ENCODE measurements at regions not wholly inside any gene's neighbourhood (a gene's known extent, or its start where the extent isn't known, plus 50 kb on each side); places are given as distances from the start of the nearest gene placed in this dataset.

DNA sequence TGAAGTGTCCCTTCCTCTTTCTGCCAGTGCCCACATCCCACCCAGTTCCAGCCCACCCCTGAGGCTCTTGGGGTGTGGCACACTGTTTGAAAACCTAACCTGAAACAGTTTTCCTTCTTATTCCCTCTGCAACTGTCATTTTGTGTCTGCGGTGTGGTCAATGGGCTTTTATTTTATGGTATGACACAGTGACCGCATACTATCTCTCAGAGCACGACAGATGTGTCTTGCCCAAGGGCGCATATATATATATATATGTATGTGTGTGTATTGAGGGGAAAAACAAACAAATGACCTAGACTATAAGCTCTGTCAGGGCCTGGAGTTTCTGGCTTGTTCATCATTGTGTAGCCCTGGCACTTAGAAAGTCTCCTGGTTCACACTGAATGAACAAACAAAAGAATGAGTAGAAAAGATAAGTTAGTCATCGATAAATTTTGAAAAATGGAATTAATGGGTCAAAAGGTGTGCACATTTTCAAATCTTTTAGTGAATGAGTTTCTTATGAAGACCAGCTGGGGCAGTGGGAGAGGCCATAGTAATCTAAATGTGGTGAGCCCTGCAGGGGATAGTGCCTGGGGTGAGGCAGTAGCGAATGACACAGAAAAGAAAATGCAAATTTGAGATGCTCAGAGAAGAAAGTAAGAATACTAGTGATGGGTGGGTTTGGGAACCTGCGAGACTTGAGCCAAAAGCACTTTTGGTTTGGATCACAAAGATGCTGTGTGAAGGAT lies 198.4 kb downstream of the SNX10 start:
- H3K4me3 ChIP-seq, result no peak overlapping the region
- no peaks in the 10 kb centered on the region for H3K79me2 ChIP-seq (ENCODE audit: control insufficient read depth, insufficient read depth, low read length)
- intact Hi-C loops (cut with micrococcal nuclease; ENCODE audit: unreplicated experiment), result no loop called here
- ChIA-PET POLR2A (no interaction called here), SMC1A (ENCODE audit: uncharacterized antibody, unreplicated experiment) (no interaction called here), RAD21 (ENCODE audit: unreplicated experiment) (no interaction called here), CTCF (interaction anchor here (0.6 kb wide), 1 partner anchor 526 kb away, joined by 4 read pairs; no protein-coding TSS in a partner anchor)
- DNase-seq (ENCODE audit: low read depth, low spot score) (no peak), ATAC-seq (no peak), FAIRE-seq (no peak)
- no peak overlapping the region for H3K4me2 ChIP-seq (ENCODE audit: control insufficient read depth, insufficient read depth)
- no peak overlapping the region for H3K27ac ChIP-seq (ENCODE audit: control insufficient read depth, insufficient read depth)
- in situ Hi-C loops (cut with MboI), result no loop called here
- H3K27me3 ChIP-seq (replicated peaks in 1 of 2; ENCODE audit: control insufficient read depth in 2 of 2, insufficient read depth in 2 of 2, low read length in 1 of 2), result no peaks in the 10 kb centered on the region; a peak in 3 of 4 replicates
- TF ChIP-seq, protein P1, sequence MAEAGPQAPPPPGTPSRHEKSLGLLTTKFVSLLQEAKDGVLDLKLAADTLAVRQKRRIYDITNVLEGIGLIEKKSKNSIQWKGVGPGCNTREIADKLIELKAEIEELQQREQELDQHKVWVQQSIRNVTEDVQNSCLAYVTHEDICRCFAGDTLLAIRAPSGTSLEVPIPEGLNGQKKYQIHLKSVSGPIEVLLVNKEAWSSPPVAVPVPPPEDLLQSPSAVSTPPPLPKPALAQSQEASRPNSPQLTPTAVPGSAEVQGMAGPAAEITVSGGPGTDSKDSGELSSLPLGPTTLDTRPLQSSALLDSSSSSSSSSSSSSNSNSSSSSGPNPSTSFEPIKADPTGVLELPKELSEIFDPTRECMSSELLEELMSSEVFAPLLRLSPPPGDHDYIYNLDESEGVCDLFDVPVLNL (IDR thresholded peaks at IDR 0.05; ENCODE audit: low read depth, low read length), result no peak
- no peak for TF ChIP-seq CHD2 (IDR thresholded peaks at IDR 0.05; ENCODE audit: borderline replicate concordance, low read depth, low read length)
- H3K4me1 ChIP-seq (ENCODE audit: control insufficient read depth, insufficient read depth, low read length), result no peaks in the 10 kb centered on the region
- 63% methylated on average over 7 of the region's 7 CpGs for WGBS (ENCODE audit: insufficient coverage, insufficient replicate concordance, low lambda C conversion rate, missing lambda C conversion rate)
- H4K20me1 ChIP-seq (ENCODE audit: control insufficient read depth, insufficient read depth), result no peaks in the 10 kb centered on the region
- no peaks in the 10 kb centered on the region for H3K9me3 ChIP-seq (replicated peaks; ENCODE audit: control insufficient read depth, insufficient read depth, low read length)
- no peak overlapping the region for H2AFZ ChIP-seq (ENCODE audit: control insufficient read depth, low read depth, low read length)
- H3K36me3 ChIP-seq (ENCODE audit: control insufficient read depth in 2 of 2, insufficient read depth in 2 of 2, low read length in 1 of 2), result no peaks in the 10 kb centered on the region
- H3K9ac ChIP-seq (ENCODE audit: control insufficient read depth, insufficient read depth, low read length), result no peak overlapping the region
- BruUV-seq (replicated peaks), result no TSS peak

- ChIA-PET POLR2A (no interaction called here), SMC1A (ENCODE audit: uncharacterized antibody, unreplicated experiment) (interaction anchor here (0.9 to 1.9 kb wide), 2 partner anchors 116 to 121 kb away, joined by 3 to 16 read pairs; no protein-coding TSS in a partner anchor), CTCF (interaction anchor here (0.9 to 2.1 kb wide), 4 partner anchors 10 to 122 kb away, joined by 3 to 5 read pairs (median 4); no protein-coding TSS in a partner anchor), RAD21 (ENCODE audit: unreplicated experiment) (no interaction called here)
- Histone ChIP-seq H3K9me3 (replicated peaks; ENCODE audit: control insufficient read depth, insufficient read depth, low read length) (no peaks in the 10 kb centered on the region), H3K4me2 (ENCODE audit: control insufficient read depth, insufficient read depth) (no peak overlapping the region), H3K27me3 (replicated peaks in 1 of 2; ENCODE audit: control insufficient read depth in 2 of 2, insufficient read depth in 2 of 2, low read length in 1 of 2) (no peaks in the 10 kb centered on the region; a peak in 3 of 4 replicates), H3K9ac (ENCODE audit: control insufficient read depth, insufficient read depth, low read length) (no peak overlapping the region), H2AFZ (ENCODE audit: control insufficient read depth, low read depth, low read length) (no peak overlapping the region), H3K27ac (ENCODE audit: control insufficient read depth, insufficient read depth) (no peak overlapping the region), H3K4me1 (ENCODE audit: control insufficient read depth, insufficient read depth, low read length) (no peaks in the 10 kb centered on the region), H4K20me1 (ENCODE audit: control insufficient read depth, insufficient read depth) (no peaks in the 10 kb centered on the region), H3K4me3 (no peak overlapping the region), H3K36me3 (ENCODE audit: control insufficient read depth in 2 of 2, insufficient read depth in 2 of 2, low read length in 1 of 2) (no peaks in the 10 kb centered on the region), H3K79me2 (ENCODE audit: control insufficient read depth, insufficient read depth, low read length) (no peaks in the 10 kb centered on the region)
- ATAC-seq, result no peak
- WGBS (ENCODE audit: insufficient coverage, insufficient replicate concordance, low lambda C conversion rate, missing lambda C conversion rate), result 21% methylated on average over 10 of the region's 10 CpGs
- DNase-seq (ENCODE audit: low read depth, low spot score), result no peak
- TF ChIP-seq FOS (IDR thresholded peaks at IDR 0.05; ENCODE audit: borderline replicate concordance, extremely low read depth, insufficient read length), result no peak
- TF ChIP-seq TARDBP (IDR thresholded peaks at IDR 0.05; ENCODE audit: borderline replicate concordance), result no peak
- TF ChIP-seq, protein P2, sequence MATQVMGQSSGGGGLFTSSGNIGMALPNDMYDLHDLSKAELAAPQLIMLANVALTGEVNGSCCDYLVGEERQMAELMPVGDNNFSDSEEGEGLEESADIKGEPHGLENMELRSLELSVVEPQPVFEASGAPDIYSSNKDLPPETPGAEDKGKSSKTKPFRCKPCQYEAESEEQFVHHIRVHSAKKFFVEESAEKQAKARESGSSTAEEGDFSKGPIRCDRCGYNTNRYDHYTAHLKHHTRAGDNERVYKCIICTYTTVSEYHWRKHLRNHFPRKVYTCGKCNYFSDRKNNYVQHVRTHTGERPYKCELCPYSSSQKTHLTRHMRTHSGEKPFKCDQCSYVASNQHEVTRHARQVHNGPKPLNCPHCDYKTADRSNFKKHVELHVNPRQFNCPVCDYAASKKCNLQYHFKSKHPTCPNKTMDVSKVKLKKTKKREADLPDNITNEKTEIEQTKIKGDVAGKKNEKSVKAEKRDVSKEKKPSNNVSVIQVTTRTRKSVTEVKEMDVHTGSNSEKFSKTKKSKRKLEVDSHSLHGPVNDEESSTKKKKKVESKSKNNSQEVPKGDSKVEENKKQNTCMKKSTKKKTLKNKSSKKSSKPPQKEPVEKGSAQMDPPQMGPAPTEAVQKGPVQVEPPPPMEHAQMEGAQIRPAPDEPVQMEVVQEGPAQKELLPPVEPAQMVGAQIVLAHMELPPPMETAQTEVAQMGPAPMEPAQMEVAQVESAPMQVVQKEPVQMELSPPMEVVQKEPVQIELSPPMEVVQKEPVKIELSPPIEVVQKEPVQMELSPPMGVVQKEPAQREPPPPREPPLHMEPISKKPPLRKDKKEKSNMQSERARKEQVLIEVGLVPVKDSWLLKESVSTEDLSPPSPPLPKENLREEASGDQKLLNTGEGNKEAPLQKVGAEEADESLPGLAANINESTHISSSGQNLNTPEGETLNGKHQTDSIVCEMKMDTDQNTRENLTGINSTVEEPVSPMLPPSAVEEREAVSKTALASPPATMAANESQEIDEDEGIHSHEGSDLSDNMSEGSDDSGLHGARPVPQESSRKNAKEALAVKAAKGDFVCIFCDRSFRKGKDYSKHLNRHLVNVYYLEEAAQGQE (IDR thresholded peaks at IDR 0.05; ENCODE audit: low read depth, low read length), result no peak
- no TSS peak for BruUV-seq (replicated peaks)
- in situ Hi-C loops (cut with MboI), result no loop called here
- FAIRE-seq, result no peak
- intact Hi-C loops (cut with micrococcal nuclease; ENCODE audit: unreplicated experiment), result no loop called here
Measured at GRCh38 chr7:26490640-26491624, 199.3 kb downstream of the SNX10 start.

Measured in GM12878 (cell line).